Stimulated activated CD8-positive, alpha-beta memory T cell treated with anti-CD3 and anti-CD28 coated beads, Interleukin-2, amount 100 ng/mL, for 48 hours (primary cell): ENCODE measurements at regions not wholly inside any gene's neighbourhood (a gene's known extent, or its start where the extent isn't known, plus 50 kb on each side); places are given as distances from the start of the nearest gene placed in this dataset.
"Not testable (repeated sequence)": the region's sequence is repeated elsewhere in the genome, so short reads cannot be mapped to it uniquely, and the experiment has no call there.

Source experiments
- DNase-seq, 2 donors: peaks; one replicate each; pipeline ENCODE4 v3.0.0-alpha.2; 2020; ENCODE audit warnings: low read depth in 2 of 2

GRCh38 chr2:192669505-192670091 lies 474.9 kb upstream of the TMEFF2 start:
- no peak for DNase-seq

DNA sequence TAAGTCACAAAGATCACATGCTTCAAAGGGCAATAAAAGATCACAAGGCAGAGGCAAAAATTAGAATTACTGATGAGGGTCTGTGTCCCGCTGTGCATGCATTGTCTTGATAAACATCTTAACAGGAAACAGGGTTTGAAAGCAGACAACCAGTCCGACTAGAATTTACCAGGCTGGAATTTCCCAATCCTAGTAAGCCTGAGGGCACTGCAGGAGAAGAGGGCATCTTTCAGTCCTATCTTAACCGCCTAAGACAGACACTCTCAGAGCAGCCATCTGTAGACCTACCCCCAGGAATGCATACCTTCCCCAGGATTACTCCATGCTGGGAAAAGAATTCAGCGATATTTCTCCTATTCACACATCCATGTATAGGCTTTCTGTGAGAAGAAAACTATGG lies 465.8 kb upstream of the TMEFF2 start:
- DNase-seq, result not testable (repeated sequence)

- no peak for DNase-seq
Observed at GRCh38 chr2:192657362-192657761, 462.6 kb upstream of the TMEFF2 start.

GRCh38 chr2:192655916-192656315 lies 461.2 kb upstream of the TMEFF2 start:
- DNase-seq, result no peak

GRCh38 chr2:192645811-192646598 lies 451.3 kb upstream of the TMEFF2 start:
- DNase-seq, result no peak

DNA sequence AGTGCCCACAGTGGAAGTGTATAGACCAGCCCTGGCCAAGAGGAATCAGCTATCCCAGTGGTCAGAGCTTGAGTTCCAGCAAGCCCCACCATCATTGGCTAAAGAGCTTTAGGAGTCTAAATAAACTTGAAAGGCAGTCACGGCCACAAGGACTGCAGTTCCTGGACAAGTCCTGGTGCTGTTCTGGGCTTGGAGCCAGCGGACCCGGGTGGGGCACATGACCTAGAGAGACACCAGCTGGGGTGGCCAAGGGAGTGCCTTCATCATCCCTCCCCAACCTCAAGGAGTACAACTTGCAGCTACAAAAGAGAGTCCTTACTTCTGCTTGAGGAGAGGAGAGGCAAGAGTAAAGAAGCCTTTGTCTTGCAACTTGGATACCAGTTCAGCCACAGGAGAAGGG lies 439.8 kb upstream of the TMEFF2 start:
- DNase-seq, result no peak

DNA sequence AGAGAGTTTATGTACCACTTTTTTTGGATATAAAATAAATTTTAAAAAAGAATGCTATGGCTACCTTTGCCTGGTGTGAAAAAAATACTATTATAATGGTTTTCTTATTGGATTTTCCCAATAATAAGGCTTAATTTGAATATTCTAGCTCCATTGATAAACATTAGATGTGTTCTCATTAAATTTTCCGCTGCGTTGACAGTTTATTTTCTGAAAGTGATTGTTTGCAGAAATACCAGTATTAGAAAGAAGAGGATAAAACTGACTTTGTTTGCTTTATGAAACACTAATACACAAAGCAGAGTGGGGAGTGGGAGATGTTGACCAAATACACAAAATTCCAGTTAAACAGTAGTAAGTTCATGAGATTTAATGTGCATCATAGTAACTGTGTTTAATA lies 433.3 kb upstream of the TMEFF2 start:
- no peak for DNase-seq

DNA sequence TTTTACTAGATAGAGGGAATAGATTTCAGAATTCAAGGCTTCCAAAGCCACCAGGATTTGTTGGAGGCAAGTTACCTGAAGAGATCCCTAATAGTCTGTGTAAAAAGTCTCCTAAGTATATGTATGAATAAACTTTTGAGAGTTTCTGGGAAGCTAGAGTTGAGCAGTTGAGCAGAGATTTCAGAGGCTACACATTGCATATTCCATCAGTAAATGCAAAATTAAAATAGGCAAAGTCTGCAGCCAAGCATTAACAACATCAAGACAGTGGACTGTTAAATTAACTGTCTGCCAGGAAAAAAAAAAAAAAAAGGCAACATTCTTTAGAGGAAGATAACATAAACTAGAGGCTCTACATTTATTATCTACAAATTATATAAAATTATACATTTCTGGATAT lies 420.4 kb upstream of the TMEFF2 start:
- no peak for DNase-seq

DNA sequence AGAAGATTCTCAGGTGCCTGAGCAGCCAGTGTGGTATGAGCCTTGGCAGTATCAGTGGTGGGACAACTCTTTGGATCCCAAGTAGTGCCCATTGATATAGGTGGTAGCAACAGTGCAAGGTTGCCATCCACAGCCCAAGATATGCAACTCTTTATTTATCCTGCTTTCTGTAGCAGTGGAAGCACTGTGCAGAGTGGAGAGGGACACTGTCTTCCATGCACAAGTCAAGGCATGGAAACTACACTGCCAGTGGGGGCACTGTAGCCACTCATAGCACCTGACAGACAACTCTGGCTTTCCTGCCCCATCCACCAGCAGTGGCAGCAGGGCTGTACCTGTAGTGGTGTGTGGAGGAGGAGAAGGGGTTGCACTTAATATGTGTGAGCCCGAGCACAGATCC lies 409.6 kb upstream of the TMEFF2 start:
- DNase-seq, result no peak

GRCh38 chr2:192598649-192599048 lies 403.9 kb upstream of the TMEFF2 start:
- DNase-seq, result not testable (repeated sequence)

GRCh38 chr2:192593561-192593960 lies 398.8 kb upstream of the TMEFF2 start:
- no peak for DNase-seq

DNA sequence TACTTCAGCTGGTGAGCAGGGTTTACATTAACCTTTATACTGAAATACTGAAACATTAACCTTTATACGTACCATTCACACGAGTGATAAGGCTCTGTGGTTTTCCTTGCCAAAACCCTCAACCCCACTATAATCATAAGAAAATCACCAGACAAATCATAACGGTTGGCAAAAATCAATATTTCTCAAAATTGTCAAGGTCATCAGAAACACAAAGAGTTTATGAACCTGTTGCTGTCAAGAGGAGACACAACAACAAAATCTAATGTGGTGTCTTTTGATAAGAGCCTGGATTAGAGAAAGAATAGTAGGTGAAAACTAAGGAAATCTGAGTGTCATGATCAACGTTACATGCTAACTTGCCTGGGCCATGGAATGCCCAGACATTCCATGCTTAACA lies 396.9 kb upstream of the TMEFF2 start:
- no peak for DNase-seq

GRCh38 chr2:192585418-192585817 lies 390.7 kb upstream of the TMEFF2 start:
- DNase-seq, result no peak

GRCh38 chr2:192584976-192585375 lies 390.2 kb upstream of the TMEFF2 start:
- no peak for DNase-seq

- no peak for DNase-seq
Observed at GRCh38 chr2:192579965-192580700, 385.4 kb upstream of the TMEFF2 start.

DNA sequence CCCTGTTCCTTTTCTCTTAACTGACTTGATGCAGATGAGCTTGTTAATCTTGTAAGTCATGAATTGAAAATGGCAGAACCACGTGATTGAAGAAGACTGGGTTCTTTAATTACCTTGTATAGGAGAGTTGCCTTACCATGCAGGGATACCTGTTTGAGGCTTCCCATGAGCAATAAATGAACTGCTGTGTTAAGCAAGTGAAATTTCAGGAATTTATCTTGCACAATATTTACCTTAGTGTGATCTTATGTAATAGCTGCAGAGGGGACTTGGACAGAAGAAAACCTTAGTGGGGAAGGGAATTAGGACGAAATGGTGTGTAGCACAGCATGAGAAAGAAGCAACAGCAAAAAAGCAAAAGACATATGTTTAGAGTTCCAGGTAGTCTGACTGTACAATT lies 384.0 kb upstream of the TMEFF2 start:
- no peak for DNase-seq

- DNase-seq, result no peak
Observed at GRCh38 chr2:192577706-192578105, 383.0 kb upstream of the TMEFF2 start.

GRCh38 chr2:192574552-192574951 lies 379.8 kb upstream of the TMEFF2 start:
- DNase-seq, result no peak

DNA sequence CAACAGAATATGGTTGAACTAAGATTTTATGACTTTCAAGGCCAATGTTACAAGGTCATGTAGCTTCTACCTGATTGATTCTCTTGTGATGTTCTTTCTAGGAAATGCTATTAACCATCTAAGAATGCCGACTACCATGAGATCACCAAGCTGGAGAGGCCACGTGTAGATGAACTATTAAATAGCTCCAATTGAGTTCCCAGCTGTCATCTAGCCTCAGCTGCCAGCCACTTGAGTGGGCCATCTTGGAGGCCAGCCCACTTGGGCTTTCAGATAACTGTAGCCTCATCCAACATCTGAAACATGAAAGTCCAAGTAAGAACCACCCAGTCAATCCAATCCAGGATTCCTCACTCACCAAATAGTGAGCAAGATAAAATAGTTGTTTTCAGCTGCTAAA lies 376.9 kb upstream of the TMEFF2 start:
- DNase-seq, result no peak

DNA sequence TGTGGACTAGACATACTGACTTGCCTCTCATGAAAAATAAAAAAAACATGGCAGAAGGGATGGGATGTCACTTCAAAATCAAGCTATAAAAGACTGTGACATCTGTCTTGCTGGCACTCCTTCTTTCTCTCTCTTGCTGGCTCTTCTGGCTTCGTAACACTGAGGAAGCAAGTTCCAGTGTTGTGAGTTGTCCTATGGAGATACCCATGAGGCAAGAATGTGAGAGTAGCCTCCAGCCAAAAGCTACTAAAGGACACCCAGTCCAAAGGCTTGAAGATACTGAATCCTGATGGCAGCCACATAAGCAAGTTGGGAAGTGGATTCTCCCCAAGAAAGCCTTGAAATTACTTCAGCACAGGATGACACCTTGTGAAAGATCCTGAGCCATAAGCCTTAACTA lies 376.1 kb upstream of the TMEFF2 start:
- no peak for DNase-seq

- DNase-seq, result no peak
Observed at GRCh38 chr2:192566863-192567262, 372.1 kb upstream of the TMEFF2 start.

DNA sequence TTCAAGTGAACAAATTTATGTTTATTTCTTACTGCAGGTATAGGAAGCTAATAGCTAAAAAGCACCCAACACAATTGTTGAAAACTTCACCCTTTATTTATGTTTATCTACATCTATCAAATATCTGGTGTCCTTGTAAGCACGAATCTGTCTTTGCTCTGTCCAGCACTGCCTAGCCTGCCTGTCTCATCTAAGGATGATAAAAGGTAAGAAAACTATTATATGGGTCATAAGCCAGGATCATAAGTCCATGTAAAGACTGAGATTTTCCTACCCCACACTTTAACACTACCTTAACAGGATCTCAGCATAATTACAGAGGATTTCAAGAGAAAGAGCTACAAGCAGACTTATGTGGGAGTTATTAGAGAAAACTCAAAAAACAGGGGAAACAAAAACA lies 365.6 kb upstream of the TMEFF2 start:
- no peak for DNase-seq

- no peak for DNase-seq
Observed at GRCh38 chr2:192559587-192559986, 364.9 kb upstream of the TMEFF2 start.
